ENCODE measurements at regions not wholly inside any gene's neighbourhood (a gene's known extent, or its start where the extent isn't known, plus 50 kb on each side); places are given as distances from the start of the nearest gene placed in this dataset.
A peak's percentile ranks its signal among the peaks of the same experiment; 100 is the strongest.

GRCh38 chr21:28485301-28486022 lies 507.2 kb downstream of the LTN1 start:
- TF ChIP-seq CTCF (IDR thresholded peaks at IDR 0.05; ENCODE audit: unreplicated experiment) = no peak
- Mint-ChIP-seq H3K9me3 (ENCODE audit: unreplicated experiment) (no peaks in the 10 kb centered on the region), H3K27ac (ENCODE audit: low read depth, unreplicated experiment) (peak overlapping the region; percentile 91), H3K36me3 (ENCODE audit: insufficient read depth, unreplicated experiment) (no peaks in the 10 kb centered on the region), H3K27me3 (ENCODE audit: insufficient read depth, unreplicated experiment) (no peaks in the 10 kb centered on the region), H3K4me1 (ENCODE audit: insufficient read depth, unreplicated experiment) (peaks cover 17% of the 10 kb centered on the region), H3K4me3 (ENCODE audit: unreplicated experiment) (no peak overlapping the region)
- DNase-seq (ENCODE audit: unreplicated experiment) = peak; percentile 46
- ChIA-PET CTCF (interaction anchor here (0.5 to 1.2 kb wide), 3 partner anchors 31 to 262 kb away, joined by 3 to 4 read pairs (median 3); no protein-coding TSS in a partner anchor), POLR2A (interaction anchor here (0.6 kb wide), 1 partner anchor 1011 kb away, joined by 3 read pairs; no protein-coding TSS in a partner anchor)
- intact Hi-C loops (cut with micrococcal nuclease) = no loop called here
- no TSS peak for BruUV-seq (replicated peaks)

- Mint-ChIP-seq H3K36me3 (ENCODE audit: insufficient read depth, unreplicated experiment) (no peaks in the 10 kb centered on the region), H3K27me3 (ENCODE audit: insufficient read depth, unreplicated experiment) (no peaks in the 10 kb centered on the region), H3K4me1 (ENCODE audit: insufficient read depth, unreplicated experiment) (peaks cover 17% of the 10 kb centered on the region), H3K9me3 (ENCODE audit: unreplicated experiment) (no peaks in the 10 kb centered on the region), H3K4me3 (ENCODE audit: unreplicated experiment) (no peak overlapping the region), H3K27ac (ENCODE audit: low read depth, unreplicated experiment) (no peak overlapping the region)
- intact Hi-C loops (cut with micrococcal nuclease) = no loop called here
- ChIA-PET POLR2A (interaction anchor here (0.8 kb wide), 1 partner anchor 16 kb away, joined by 3 read pairs; no protein-coding TSS in a partner anchor), CTCF (interaction anchor here (0.6 to 1.0 kb wide), 2 partner anchors 22 to 1368 kb away, joined by 3 to 4 read pairs; no protein-coding TSS in a partner anchor)
- BruUV-seq (replicated peaks) = no TSS peak
- TF ChIP-seq CTCF (IDR thresholded peaks at IDR 0.05; ENCODE audit: unreplicated experiment) = no peak
- no peak for DNase-seq (ENCODE audit: unreplicated experiment)
Observed at GRCh38 chr21:28483301-28484035, 509.2 kb downstream of the LTN1 start.

DNA sequence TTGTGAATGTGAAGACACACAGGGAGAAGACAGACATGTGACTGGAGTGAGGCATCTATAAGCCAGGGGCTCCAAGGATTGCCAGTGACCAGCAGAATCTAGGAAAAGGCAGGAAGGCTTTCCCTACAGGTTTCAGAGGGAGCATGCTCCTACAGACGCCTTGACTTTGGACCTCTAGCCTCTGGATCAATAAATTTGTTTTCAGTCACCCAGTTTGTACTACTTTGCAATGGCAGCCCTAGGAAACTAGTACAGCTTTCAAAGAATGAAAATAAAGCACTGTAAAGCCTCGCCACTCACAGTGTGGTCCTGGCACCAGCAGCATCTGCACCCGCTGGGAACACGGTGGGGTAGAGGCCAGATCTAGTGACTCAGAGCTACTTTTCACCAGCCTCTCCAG lies 510.0 kb downstream of the LTN1 start:
- peak; percentile 5 for DNase-seq (ENCODE audit: unreplicated experiment)
- no peaks in the 10 kb centered on the region for H3K27me3 Mint-ChIP-seq (ENCODE audit: insufficient read depth, unreplicated experiment)
- no peaks in the 10 kb centered on the region for H3K36me3 Mint-ChIP-seq (ENCODE audit: insufficient read depth, unreplicated experiment)
- TF ChIP-seq CTCF (IDR thresholded peaks at IDR 0.05; ENCODE audit: unreplicated experiment) = no peak
- no peaks in the 10 kb centered on the region for H3K9me3 Mint-ChIP-seq (ENCODE audit: unreplicated experiment)
- H3K4me1 Mint-ChIP-seq (ENCODE audit: insufficient read depth, unreplicated experiment) = peaks cover 17% of the 10 kb centered on the region
- ChIA-PET POLR2A (interaction anchor here (0.8 kb wide), 1 partner anchor 16 kb away, joined by 3 read pairs; no protein-coding TSS in a partner anchor), CTCF (interaction anchor here (1.0 kb wide), 1 partner anchor 21 kb away, joined by 4 read pairs; no protein-coding TSS in a partner anchor)
- intact Hi-C loops (cut with micrococcal nuclease) = no loop called here
- H3K27ac Mint-ChIP-seq (ENCODE audit: low read depth, unreplicated experiment) = no peak overlapping the region
- H3K4me3 Mint-ChIP-seq (ENCODE audit: unreplicated experiment) = no peak overlapping the region
- no TSS peak for BruUV-seq (replicated peaks)

GRCh38 chr21:28480470-28480869 lies 512.2 kb downstream of the LTN1 start:
- peaks cover 10% of the 10 kb centered on the region for H3K4me1 Mint-ChIP-seq (ENCODE audit: insufficient read depth, unreplicated experiment)
- ChIA-PET POLR2A (no interaction called here), CTCF (interaction anchor here (0.6 to 1.1 kb wide), 2 partner anchors 762 to 1664 kb away, joined by 3 to 4 read pairs; no protein-coding TSS in a partner anchor)
- TF ChIP-seq CTCF (IDR thresholded peaks at IDR 0.05; ENCODE audit: unreplicated experiment) = no peak
- no peak for DNase-seq (ENCODE audit: unreplicated experiment)
- no peak overlapping the region for H3K27ac Mint-ChIP-seq (ENCODE audit: low read depth, unreplicated experiment)
- no peaks in the 10 kb centered on the region for H3K9me3 Mint-ChIP-seq (ENCODE audit: unreplicated experiment)
- no TSS peak for BruUV-seq (replicated peaks)
- no peaks in the 10 kb centered on the region for H3K27me3 Mint-ChIP-seq (ENCODE audit: insufficient read depth, unreplicated experiment)
- intact Hi-C loops (cut with micrococcal nuclease) = no loop called here
- H3K4me3 Mint-ChIP-seq (ENCODE audit: unreplicated experiment) = no peak overlapping the region
- H3K36me3 Mint-ChIP-seq (ENCODE audit: insufficient read depth, unreplicated experiment) = no peaks in the 10 kb centered on the region

All from MCF 10A (cell line).